ENCODE measurements at regions not wholly inside any gene's neighbourhood (a gene's known extent, or its start where the extent isn't known, plus 50 kb on each side); places are given as distances from the start of the nearest gene placed in this dataset.

DNA sequence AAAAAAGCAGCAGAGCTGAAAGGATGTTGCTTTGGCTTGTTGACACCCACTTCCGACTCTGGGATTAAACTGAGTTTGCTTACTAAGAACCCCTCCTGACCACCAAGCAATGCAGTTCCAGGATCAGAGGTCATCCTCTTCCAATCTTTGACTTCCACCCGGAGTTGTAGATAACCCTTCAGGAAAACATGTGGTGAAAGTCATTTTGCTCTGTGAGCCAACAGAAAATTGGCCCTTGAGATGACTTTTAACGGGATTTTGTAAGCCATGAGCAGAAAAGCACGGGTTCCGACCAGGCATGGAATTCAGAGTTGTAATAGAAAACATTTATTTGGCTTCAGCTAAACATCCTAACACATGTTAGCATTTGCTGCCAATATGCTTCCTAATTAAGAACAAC lies 171.6 kb upstream of the NR2F2 start:
- no peak for DNase-seq
- CTCF ChIA-PET: no interaction called here
- H3K27ac Mint-ChIP-seq (ENCODE audit: unreplicated experiment): no peak overlapping the region
- no peaks in the 10 kb centered on the region for H3K36me3 Mint-ChIP-seq (ENCODE audit: insufficient read depth, unreplicated experiment)
- intact Hi-C loops (cut with micrococcal nuclease; ENCODE audit: unreplicated experiment): no loop called here
- no peaks in the 10 kb centered on the region for H3K27me3 Mint-ChIP-seq (ENCODE audit: unreplicated experiment)
- TF ChIP-seq, protein P1, sequence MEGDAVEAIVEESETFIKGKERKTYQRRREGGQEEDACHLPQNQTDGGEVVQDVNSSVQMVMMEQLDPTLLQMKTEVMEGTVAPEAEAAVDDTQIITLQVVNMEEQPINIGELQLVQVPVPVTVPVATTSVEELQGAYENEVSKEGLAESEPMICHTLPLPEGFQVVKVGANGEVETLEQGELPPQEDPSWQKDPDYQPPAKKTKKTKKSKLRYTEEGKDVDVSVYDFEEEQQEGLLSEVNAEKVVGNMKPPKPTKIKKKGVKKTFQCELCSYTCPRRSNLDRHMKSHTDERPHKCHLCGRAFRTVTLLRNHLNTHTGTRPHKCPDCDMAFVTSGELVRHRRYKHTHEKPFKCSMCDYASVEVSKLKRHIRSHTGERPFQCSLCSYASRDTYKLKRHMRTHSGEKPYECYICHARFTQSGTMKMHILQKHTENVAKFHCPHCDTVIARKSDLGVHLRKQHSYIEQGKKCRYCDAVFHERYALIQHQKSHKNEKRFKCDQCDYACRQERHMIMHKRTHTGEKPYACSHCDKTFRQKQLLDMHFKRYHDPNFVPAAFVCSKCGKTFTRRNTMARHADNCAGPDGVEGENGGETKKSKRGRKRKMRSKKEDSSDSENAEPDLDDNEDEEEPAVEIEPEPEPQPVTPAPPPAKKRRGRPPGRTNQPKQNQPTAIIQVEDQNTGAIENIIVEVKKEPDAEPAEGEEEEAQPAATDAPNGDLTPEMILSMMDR (IDR thresholded peaks at IDR 0.05; ENCODE audit: unreplicated experiment): no peak
- no peaks in the 10 kb centered on the region for H3K9me3 Mint-ChIP-seq (ENCODE audit: low read depth, unreplicated experiment)
- H3K4me1 Mint-ChIP-seq (ENCODE audit: low read depth, unreplicated experiment): peaks cover 16% of the 10 kb centered on the region
- no peak overlapping the region for H3K4me3 Mint-ChIP-seq (ENCODE audit: low read depth, unreplicated experiment)
- BruUV-seq (replicated peaks): no TSS peak

DNA sequence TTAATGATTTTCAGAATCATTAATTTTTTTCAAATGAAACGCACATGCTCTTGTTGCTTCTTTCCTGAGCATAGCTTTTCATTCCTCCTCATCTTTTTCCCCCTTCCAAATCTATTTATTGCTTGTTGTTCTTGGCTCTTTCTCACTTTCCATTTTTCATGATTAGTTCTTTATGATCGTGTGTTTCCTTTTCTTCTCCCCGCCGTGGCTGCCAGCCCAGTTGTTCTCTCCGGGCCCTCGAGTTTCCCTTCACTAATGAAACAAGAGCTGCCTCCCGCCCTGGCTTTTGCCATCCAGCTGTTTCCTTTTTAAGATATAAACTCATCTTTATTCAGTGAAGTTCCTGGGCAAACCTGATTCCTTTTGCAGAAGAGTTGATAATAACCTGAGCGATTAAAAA lies 170.2 kb upstream of the NR2F2 start:
- TF ChIP-seq, protein P1 (IDR thresholded peaks at IDR 0.05; ENCODE audit: unreplicated experiment): no peak
- intact Hi-C loops (cut with micrococcal nuclease; ENCODE audit: unreplicated experiment): no loop called here
- H3K4me3 Mint-ChIP-seq (ENCODE audit: low read depth, unreplicated experiment): no peak overlapping the region
- CTCF ChIA-PET: no interaction called here
- no TSS peak for BruUV-seq (replicated peaks)
- no peaks in the 10 kb centered on the region for H3K36me3 Mint-ChIP-seq (ENCODE audit: insufficient read depth, unreplicated experiment)
- DNase-seq: no peak
- no peaks in the 10 kb centered on the region for H3K27me3 Mint-ChIP-seq (ENCODE audit: unreplicated experiment)
- no peaks in the 10 kb centered on the region for H3K9me3 Mint-ChIP-seq (ENCODE audit: low read depth, unreplicated experiment)
- no peak overlapping the region for H3K27ac Mint-ChIP-seq (ENCODE audit: unreplicated experiment)
- peaks cover 19% of the 10 kb centered on the region for H3K4me1 Mint-ChIP-seq (ENCODE audit: low read depth, unreplicated experiment)

DNA sequence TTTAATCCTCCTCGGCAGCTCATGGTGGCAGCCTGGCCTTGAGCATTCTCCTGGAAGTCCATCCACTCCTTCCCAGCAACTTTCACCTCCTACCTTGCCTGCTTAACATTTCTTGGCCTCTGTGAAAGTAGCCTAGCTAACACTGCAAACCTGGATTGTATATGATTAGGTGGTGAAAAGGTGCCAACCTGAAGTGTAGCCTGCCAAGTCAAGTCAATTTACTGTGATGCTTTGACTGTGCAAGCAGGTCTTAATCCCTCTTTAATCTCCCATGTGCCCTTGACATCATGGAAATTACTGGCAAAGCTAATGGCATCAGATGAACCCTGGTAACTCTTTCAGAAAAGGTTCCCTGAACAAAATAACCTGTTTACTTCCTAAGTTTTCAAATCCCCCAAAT lies 169.7 kb upstream of the NR2F2 start:
- BruUV-seq (replicated peaks): no TSS peak
- CTCF ChIA-PET: no interaction called here
- Mint-ChIP-seq H3K27me3 (ENCODE audit: unreplicated experiment) (no peaks in the 10 kb centered on the region), H3K4me1 (ENCODE audit: low read depth, unreplicated experiment) (peaks cover 24% of the 10 kb centered on the region), H3K27ac (ENCODE audit: unreplicated experiment) (no peak overlapping the region), H3K9me3 (ENCODE audit: low read depth, unreplicated experiment) (no peaks in the 10 kb centered on the region), H3K36me3 (ENCODE audit: insufficient read depth, unreplicated experiment) (no peaks in the 10 kb centered on the region), H3K4me3 (ENCODE audit: low read depth, unreplicated experiment) (no peak overlapping the region)
- TF ChIP-seq, protein P1 (IDR thresholded peaks at IDR 0.05; ENCODE audit: unreplicated experiment): no peak
- no peak for DNase-seq
- intact Hi-C loops (cut with micrococcal nuclease; ENCODE audit: unreplicated experiment): no loop called here

GRCh38 chr15:96162322-96162721 lies 168.2 kb upstream of the NR2F2 start:
- CTCF ChIA-PET: interaction anchor here (1.2 kb wide), 1 partner anchor 165 kb away, joined by 3 read pairs; no protein-coding TSS in a partner anchor
- no TSS peak for BruUV-seq (replicated peaks)
- H3K27me3 Mint-ChIP-seq (ENCODE audit: unreplicated experiment): no peaks in the 10 kb centered on the region
- H3K4me1 Mint-ChIP-seq (ENCODE audit: low read depth, unreplicated experiment): peaks cover 40% of the 10 kb centered on the region
- DNase-seq: no peak
- intact Hi-C loops (cut with micrococcal nuclease; ENCODE audit: unreplicated experiment): no loop called here
- TF ChIP-seq, protein P1 (IDR thresholded peaks at IDR 0.05; ENCODE audit: unreplicated experiment): no peak
- H3K9me3 Mint-ChIP-seq (ENCODE audit: low read depth, unreplicated experiment): no peaks in the 10 kb centered on the region
- no peak overlapping the region for H3K4me3 Mint-ChIP-seq (ENCODE audit: low read depth, unreplicated experiment)
- H3K36me3 Mint-ChIP-seq (ENCODE audit: insufficient read depth, unreplicated experiment): no peaks in the 10 kb centered on the region
- no peak overlapping the region for H3K27ac Mint-ChIP-seq (ENCODE audit: unreplicated experiment)

All from Calu3 (cell line).